Activated naive CD4-positive, alpha-beta T cell (primary cell): ENCODE measurements at regions not wholly inside any gene's neighbourhood (a gene's known extent, or its start where the extent isn't known, plus 50 kb on each side); places are given as distances from the start of the nearest gene placed in this dataset.
"Not testable (repeated sequence)": the region's sequence is repeated elsewhere in the genome, so short reads cannot be mapped to it uniquely, and the experiment has no call there.

Experiments
- DNase-seq, 4 experiments: peaks; one replicate each; lab custom pipeline; 2025; lab: John Stamatoyannopoulos, UW

DNA sequence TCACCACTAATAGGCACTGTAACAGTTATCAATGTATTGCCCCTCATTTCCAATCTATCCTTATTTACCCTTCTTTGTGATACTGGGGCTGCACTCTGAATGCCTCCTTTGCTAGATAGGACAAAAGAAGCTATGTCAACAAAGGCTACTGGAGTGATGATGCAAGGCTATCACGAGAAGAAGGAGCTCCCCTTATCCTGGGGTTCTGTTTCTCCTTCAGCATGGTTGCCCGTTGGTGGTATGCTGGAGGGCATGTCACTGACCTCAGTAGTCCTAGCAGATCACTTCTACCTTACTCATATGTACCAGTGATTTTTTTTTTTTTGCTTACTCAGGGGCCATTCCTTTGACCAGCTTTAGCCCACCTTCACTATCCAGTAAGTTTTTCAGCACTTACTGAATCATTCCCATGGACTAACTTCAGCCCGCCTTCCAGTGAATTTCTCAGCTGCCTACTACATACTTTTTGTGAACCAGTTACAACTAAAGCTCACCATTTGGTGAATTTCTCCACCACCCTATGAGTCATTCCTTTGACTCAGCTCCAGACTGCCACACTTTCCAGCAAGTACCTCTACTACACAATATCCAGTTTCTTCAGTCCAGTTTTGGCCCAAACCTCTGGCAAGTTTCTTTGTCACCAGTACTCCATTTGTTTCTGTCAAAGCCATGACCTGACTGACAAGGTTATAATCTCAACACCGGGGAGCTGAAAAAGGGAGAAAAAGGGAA, 944.5 kb downstream of the KCNT2 start:
- DNase-seq, result no peak

GRCh38 chr1:195656780-195657179, 951.5 kb downstream of the KCNT2 start:
- DNase-seq, result no peak

DNA sequence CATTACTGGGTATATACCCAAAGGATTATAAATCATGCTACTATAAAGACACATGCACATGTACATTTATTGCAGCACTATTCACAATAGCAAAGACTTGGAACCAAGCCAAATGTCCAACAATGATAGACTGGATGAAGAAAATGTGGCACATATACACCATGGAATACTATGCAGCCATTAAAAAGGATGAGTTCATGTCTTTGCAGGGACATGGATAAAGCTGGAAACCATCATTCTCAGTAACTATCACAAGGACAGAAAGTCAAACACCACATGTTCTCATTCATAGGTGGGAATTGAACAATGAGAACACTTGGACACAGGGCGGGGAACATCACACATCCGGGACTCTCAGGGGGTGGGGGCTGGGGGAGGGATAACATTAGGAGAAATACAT, 959.4 kb downstream of the KCNT2 start:
- not testable (repeated sequence) for DNase-seq

- no peak for DNase-seq
Observed at GRCh38 chr1:195637539-195637938, 970.7 kb downstream of the KCNT2 start.

- DNase-seq, result no peak
Observed at GRCh38 chr1:195618287-195618686, 990.0 kb downstream of the KCNT2 start.

GRCh38 chr1:195617106-195617505, 991.1 kb downstream of the KCNT2 start:
- no peak for DNase-seq

DNA sequence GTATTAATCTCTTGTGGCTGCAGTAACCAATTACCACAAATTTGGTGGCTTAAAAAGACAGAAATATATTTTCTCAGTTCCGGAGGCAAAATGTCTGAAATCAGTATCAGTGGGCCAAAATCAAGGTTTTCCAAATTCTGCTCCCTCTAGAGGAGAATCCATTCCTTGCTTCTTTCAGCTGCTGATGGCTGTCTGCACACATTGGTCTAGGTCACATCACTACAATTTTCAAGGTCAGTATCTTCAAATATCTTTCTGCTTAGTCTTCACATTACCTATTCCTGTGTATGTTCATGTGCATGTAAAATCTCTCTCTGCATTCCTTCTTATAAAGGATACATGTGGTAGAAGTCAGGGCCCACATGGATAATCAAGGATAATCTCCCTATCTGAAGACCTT, 999.4 kb downstream of the KCNT2 start:
- no peak for DNase-seq

DNA sequence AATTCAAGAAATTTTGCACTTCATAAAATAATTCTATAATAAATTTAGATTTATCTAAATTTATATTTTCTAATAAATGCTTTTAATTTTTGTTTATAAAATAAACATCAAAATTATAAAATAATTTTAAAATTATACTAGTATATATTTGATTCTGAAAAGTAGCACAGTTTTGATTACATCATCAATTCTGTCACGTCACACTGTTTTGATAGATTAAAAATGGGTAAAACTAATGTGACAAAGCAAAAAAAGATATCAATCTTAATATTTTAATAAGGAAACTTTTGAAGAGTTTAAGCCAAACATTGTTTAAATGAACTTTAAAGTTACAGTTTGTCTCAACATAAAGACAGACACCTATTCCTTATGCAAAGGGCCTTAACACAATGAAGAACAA, 1001.8 kb downstream of the KCNT2 start:
- no peak for DNase-seq

DNA sequence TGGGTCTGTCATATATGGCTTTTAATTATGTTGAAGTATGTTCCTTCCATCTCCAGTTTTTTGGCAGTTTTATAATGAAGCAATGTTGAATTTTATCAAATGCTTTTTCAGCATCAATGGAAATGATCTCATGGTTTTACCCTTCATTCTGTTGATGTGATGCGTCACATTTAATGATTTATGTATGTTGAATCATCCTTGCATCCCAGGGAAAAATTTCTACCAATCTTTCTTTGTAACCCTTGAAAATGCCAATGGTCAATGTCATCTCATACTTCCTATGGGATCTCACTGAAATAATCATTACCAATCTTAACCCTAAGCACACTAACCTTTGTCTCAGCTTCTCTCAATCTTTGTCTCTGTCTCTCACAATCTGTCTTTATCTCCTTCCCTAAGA, 1004.0 kb downstream of the KCNT2 start:
- DNase-seq, result no peak

DNA sequence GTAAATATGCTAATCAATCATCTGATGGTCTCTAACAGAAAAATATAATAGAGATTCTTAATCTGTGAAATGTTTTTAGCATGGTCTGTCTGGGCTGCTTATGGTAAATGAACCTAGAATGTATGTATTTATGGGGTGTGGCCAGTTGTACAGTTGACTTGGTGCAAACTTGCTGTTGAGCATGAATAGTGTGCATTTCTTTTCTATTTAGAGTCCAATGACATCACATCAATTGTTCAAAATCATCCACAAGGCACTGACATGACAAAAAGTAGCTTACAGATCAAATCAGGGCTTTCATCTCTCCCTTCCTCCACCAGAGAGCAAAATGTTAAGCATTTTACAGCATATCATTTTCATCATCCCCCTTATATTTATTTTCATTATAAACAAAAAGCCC, 1010.3 kb downstream of the KCNT2 start:
- no peak for DNase-seq

GRCh38 chr1:195594773-195595172, 1013.5 kb downstream of the KCNT2 start:
- no peak for DNase-seq

DNA sequence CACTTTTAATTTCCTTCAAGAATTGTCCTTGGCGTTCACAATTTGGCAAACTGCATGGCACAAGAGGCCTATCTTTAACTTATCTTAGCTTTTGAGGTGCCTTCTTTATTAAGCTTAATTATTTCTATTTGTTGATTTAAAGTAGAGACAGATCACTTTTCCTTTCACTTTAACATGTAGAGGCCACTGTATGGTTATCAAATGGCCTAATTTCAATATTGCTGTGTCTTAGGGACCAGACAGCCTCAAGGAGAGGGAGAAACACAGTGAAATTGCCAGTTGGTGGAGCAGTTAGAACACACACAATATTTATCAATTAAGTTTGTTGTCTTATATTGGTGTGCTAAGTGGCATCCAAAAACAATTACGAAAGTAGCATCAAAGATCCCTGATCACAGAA, 1013.9 kb downstream of the KCNT2 start:
- DNase-seq, result no peak

DNA sequence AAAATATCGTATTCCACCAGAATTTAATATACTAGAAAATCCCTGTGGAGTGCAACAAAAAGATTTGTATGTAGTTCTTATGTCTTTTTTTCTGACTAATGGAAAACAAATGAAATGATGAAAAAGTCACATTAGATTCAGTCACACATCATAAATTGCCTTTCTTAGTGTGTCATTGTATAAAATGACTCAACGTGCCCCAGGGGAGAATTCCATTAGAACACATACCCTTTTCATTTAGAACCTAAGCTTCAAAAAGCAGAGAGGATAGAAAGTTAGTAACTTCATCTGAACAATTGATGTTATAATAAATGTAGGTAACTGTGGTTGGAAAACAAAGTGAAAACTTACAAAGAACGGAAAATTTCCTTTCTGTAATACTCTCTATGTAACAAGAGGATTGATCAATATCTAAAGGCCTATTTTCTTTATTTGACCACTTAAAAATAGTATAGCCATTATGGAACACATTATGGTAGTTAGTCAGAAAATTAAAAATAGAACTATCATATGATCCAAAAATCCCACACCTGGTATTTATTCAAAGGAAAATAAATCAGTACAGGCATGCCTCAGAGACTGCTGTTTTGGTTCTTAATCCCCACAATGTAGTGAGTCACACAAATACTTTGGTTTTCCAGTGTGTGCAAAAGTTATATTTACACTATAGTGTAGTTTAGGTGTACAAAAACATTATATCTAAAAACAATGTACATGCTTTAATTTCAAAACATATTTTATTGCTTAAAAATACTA, 1016.1 kb downstream of the KCNT2 start:
- no peak for DNase-seq

- DNase-seq, result no peak
Observed at GRCh38 chr1:195590649-195591048, 1017.6 kb downstream of the KCNT2 start.

- DNase-seq, result no peak
Observed at GRCh38 chr1:195584870-195585624, 1023.2 kb downstream of the KCNT2 start.

DNA sequence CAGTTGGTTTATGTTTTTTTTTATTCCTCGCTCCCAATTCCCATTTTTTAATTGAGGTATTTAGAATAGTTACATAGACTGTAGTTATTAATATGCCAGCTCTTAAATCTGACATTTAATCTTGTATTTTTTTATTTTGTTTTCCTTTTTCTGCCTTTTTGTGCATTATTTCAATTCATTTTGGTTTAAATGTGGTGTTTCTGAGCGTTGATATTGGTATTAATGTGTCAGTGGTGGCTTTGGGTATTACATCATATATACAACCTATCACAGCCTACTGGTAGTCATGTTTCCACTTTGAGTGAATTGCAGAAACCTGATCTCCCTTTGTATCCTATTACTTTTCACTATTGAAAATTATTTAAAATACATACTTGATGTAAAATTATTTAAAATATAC, 1027.3 kb downstream of the KCNT2 start:
- no peak for DNase-seq

GRCh38 chr1:195577748-195578147, 1030.5 kb downstream of the KCNT2 start:
- no peak for DNase-seq

DNA sequence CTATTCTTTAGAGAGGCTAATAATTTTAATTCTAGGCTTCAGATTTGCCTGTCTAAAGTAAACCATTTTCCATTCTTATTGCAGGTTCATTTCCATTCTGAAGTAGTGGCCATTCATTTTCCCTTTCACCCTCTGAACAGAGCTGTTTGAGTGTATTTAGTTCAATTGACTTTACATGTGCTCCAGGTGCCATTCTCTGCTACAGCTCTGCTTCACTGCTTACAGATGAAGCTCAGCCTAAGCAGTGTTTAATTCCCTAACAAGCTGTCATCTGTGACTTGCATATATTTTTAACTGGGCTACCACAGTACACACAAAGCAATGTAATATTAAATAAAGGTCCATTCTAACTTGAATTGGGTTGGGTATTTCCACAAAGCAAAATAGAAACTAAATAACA, 1031.6 kb downstream of the KCNT2 start:
- no peak for DNase-seq

DNA sequence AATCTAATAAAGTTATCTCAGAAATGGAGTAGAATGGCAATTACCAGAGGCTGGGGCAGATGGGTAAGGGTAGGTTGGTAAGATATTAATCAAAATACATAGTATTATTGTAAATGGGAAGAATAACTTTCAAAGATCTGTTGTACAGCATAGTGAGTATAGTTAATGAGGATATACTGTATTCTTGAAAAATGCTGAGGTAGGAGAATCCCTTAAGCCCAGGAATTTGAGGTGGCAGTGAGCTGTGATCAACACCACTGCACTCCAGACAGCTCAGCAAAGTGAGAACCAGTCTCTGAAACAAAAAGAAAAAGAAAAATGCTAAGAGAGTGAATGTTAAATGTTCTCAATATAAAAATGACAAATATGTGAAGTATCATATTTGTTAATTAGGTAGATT, 1033.7 kb downstream of the KCNT2 start:
- no peak for DNase-seq

DNA sequence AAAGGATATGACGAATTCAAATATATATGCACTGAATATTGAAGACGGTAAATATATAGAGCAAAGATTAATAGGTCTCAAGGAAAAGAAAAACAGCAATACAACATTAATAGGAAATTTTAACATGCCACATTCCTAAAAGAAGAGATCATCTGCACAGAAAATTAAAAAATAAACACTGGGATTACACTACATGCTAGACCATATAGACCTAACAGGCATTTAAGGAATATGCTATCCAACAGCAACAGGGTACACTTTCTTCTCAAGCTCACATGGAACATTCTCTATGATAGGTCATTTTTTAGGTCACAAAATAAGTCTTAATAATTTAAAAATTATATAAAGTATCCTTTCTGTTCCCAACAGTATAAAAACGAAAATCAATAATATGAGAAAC, 1038.3 kb downstream of the KCNT2 start:
- no peak for DNase-seq

DNA sequence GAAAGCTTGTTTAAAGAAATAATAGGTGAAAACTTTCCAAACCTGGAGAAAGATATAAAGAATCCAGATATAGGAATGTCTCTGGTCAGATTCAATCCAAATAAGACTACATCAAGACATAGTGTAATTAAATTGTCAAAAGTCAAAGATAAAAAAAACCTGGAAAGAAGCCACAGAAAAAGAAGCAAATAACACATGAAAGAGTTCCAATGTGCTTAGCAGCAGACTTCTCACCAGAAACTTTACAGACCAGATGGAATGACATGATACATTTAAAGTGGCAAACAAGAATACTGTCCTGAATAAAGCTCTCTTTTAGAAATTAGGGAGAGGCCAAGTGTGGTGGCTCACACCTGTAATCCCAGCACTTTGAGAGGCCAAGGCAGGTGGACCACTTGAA, 1039.9 kb downstream of the KCNT2 start:
- no peak for DNase-seq

DNA sequence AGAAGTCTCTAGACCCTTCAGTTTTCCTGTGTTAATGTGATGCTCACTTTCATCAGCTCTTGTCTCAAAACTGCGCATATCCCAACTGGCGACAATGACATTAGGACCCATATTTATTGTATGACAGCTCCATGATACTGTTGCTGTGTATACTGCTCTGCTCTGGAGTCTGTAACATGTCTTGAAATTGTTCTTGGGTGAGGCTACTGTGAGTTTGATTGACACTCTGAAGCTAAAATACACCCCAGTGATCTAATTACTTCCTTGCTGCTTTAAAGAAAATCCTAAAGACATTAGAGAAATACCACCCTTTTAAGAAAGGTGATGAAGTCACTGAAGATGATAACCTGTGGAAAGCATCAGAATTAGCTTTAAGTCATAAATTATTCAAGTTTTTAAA, 1046.2 kb downstream of the KCNT2 start:
- DNase-seq, result no peak
